ENCODE measurements at regions not wholly inside any gene's neighbourhood (a gene's known extent, or its start where the extent isn't known, plus 50 kb on each side); places are given as distances from the start of the nearest gene placed in this dataset.

GRCh38 chr17:70606086-70606485, 436.8 kb downstream of the KCNJ2 start:
- intact Hi-C loops (cut with micrococcal nuclease) = no loop called here
- CTCF ChIA-PET = no interaction called here
- DNase-seq = no peak
- Mint-ChIP-seq H3K4me1 (ENCODE audit: low read depth) (no peaks in the 10 kb centered on the region), H3K9me3 (no peaks in the 10 kb centered on the region), H3K4me3 (no peak overlapping the region), H3K27ac (no peak overlapping the region), H3K36me3 (ENCODE audit: low read depth) (no peaks in the 10 kb centered on the region), H3K27me3 (ENCODE audit: low read depth) (no peaks in the 10 kb centered on the region)

- Mint-ChIP-seq H3K9me3 (no peaks in the 10 kb centered on the region), H3K4me1 (ENCODE audit: low read depth) (no peaks in the 10 kb centered on the region), H3K36me3 (ENCODE audit: low read depth) (no peaks in the 10 kb centered on the region), H3K4me3 (no peak overlapping the region), H3K27me3 (ENCODE audit: low read depth) (no peaks in the 10 kb centered on the region), H3K27ac (no peak overlapping the region)
- DNase-seq = no peak
- CTCF ChIA-PET = no interaction called here
- intact Hi-C loops (cut with micrococcal nuclease) = no loop called here
These were observed 438.9 kb downstream of the KCNJ2 start for GRCh38 chr17:70608193-70608592.

- no peaks in the 10 kb centered on the region for H3K4me1 Mint-ChIP-seq (ENCODE audit: low read depth)
These were observed 439.6 kb downstream of the KCNJ2 start for GRCh38 chr17:70608957-70609356.

GRCh38 chr17:70609566-70609965, 440.2 kb downstream of the KCNJ2 start:
- H3K27ac Mint-ChIP-seq = no peak overlapping the region
- CTCF ChIA-PET = no interaction called here
- H3K27me3 Mint-ChIP-seq (ENCODE audit: low read depth) = no peaks in the 10 kb centered on the region
- no peaks in the 10 kb centered on the region for H3K9me3 Mint-ChIP-seq
- no peak for DNase-seq
- H3K4me3 Mint-ChIP-seq = no peak overlapping the region
- no peaks in the 10 kb centered on the region for H3K36me3 Mint-ChIP-seq (ENCODE audit: low read depth)
- H3K4me1 Mint-ChIP-seq (ENCODE audit: low read depth) = no peaks in the 10 kb centered on the region
- intact Hi-C loops (cut with micrococcal nuclease) = no loop called here

More at GRCh38 chr17:70608957-70609356, 439.6 kb downstream of the KCNJ2 start:
- CTCF ChIA-PET = no interaction called here
- DNase-seq = no peak
- Mint-ChIP-seq H3K36me3 (ENCODE audit: low read depth) (no peaks in the 10 kb centered on the region), H3K27ac (no peak overlapping the region), H3K4me3 (no peak overlapping the region), H3K27me3 (ENCODE audit: low read depth) (no peaks in the 10 kb centered on the region), H3K9me3 (no peaks in the 10 kb centered on the region)
- intact Hi-C loops (cut with micrococcal nuclease) = no loop called here

- Mint-ChIP-seq H3K9me3 (no peaks in the 10 kb centered on the region), H3K4me1 (ENCODE audit: low read depth) (no peaks in the 10 kb centered on the region), H3K27ac (no peak overlapping the region), H3K36me3 (ENCODE audit: low read depth) (no peaks in the 10 kb centered on the region), H3K4me3 (no peak overlapping the region), H3K27me3 (ENCODE audit: low read depth) (peaks cover 2% of the 10 kb centered on the region)
- no peak for DNase-seq
- intact Hi-C loops (cut with micrococcal nuclease) = no loop called here
- CTCF ChIA-PET = no interaction called here
These were observed 440.8 kb downstream of the KCNJ2 start for GRCh38 chr17:70610161-70610560.

- no peak overlapping the region for H3K4me3 Mint-ChIP-seq
- CTCF ChIA-PET = no interaction called here
- no peaks in the 10 kb centered on the region for H3K36me3 Mint-ChIP-seq (ENCODE audit: low read depth)
- H3K27me3 Mint-ChIP-seq (ENCODE audit: low read depth) = peaks cover 2% of the 10 kb centered on the region
- no peaks in the 10 kb centered on the region for H3K9me3 Mint-ChIP-seq
- no peaks in the 10 kb centered on the region for H3K4me1 Mint-ChIP-seq (ENCODE audit: low read depth)
- intact Hi-C loops (cut with micrococcal nuclease) = no loop called here
- DNase-seq = no peak
- no peak overlapping the region for H3K27ac Mint-ChIP-seq
These were observed 444.3 kb downstream of the KCNJ2 start for GRCh38 chr17:70613681-70614080.

- H3K4me1 Mint-ChIP-seq (ENCODE audit: low read depth) = no peaks in the 10 kb centered on the region
- intact Hi-C loops (cut with micrococcal nuclease) = no loop called here
- H3K4me3 Mint-ChIP-seq = no peak overlapping the region
- H3K27ac Mint-ChIP-seq = no peak overlapping the region
- H3K9me3 Mint-ChIP-seq = no peaks in the 10 kb centered on the region
- CTCF ChIA-PET = no interaction called here
- peaks cover 2% of the 10 kb centered on the region for H3K27me3 Mint-ChIP-seq (ENCODE audit: low read depth)
- no peak for DNase-seq
- H3K36me3 Mint-ChIP-seq (ENCODE audit: low read depth) = no peaks in the 10 kb centered on the region
These were observed 446.5 kb downstream of the KCNJ2 start for GRCh38 chr17:70615831-70616230.

GRCh38 chr17:70618641-70619040, 449.3 kb downstream of the KCNJ2 start:
- CTCF ChIA-PET = no interaction called here
- DNase-seq = no peak

GRCh38 chr17:70621566-70621965, 452.2 kb downstream of the KCNJ2 start:
- CTCF ChIA-PET = no interaction called here
- peaks cover 2% of the 10 kb centered on the region for H3K9me3 Mint-ChIP-seq
- peaks cover 3% of the 10 kb centered on the region for H3K4me1 Mint-ChIP-seq (ENCODE audit: low read depth)
- H3K27me3 Mint-ChIP-seq (ENCODE audit: low read depth) = no peaks in the 10 kb centered on the region
- H3K4me3 Mint-ChIP-seq = no peak overlapping the region
- no peak for DNase-seq
- intact Hi-C loops (cut with micrococcal nuclease) = no loop called here
- H3K27ac Mint-ChIP-seq = no peak overlapping the region
- no peaks in the 10 kb centered on the region for H3K36me3 Mint-ChIP-seq (ENCODE audit: low read depth)

More at GRCh38 chr17:70618641-70619040, 449.3 kb downstream of the KCNJ2 start:
- Mint-ChIP-seq H3K9me3 (no peaks in the 10 kb centered on the region), H3K36me3 (ENCODE audit: low read depth) (no peaks in the 10 kb centered on the region), H3K27me3 (ENCODE audit: low read depth) (peaks cover 2% of the 10 kb centered on the region), H3K4me1 (ENCODE audit: low read depth) (peaks cover 3% of the 10 kb centered on the region), H3K4me3 (no peak overlapping the region), H3K27ac (no peak overlapping the region)
- intact Hi-C loops (cut with micrococcal nuclease) = no loop called here

GRCh38 chr17:70622368-70623260, 453.3 kb downstream of the KCNJ2 start:
- H3K27me3 Mint-ChIP-seq (ENCODE audit: low read depth) = no peaks in the 10 kb centered on the region
- peaks cover 2% of the 10 kb centered on the region for H3K9me3 Mint-ChIP-seq
- H3K4me1 Mint-ChIP-seq (ENCODE audit: low read depth) = peaks cover 3% of the 10 kb centered on the region
- no peaks in the 10 kb centered on the region for H3K36me3 Mint-ChIP-seq (ENCODE audit: low read depth)
- CTCF ChIA-PET = no interaction called here
- DNase-seq = peak; percentile 34
- no peak overlapping the region for H3K4me3 Mint-ChIP-seq
- intact Hi-C loops (cut with micrococcal nuclease) = loop anchor here (1.0 kb wide), 2 partner anchors 1053 to 1096 kb away; no protein-coding TSS in a partner anchor
- no peak overlapping the region for H3K27ac Mint-ChIP-seq

GRCh38 chr17:70624211-70624610, 454.9 kb downstream of the KCNJ2 start:
- Mint-ChIP-seq H3K27me3 (ENCODE audit: low read depth) (no peaks in the 10 kb centered on the region), H3K4me3 (no peak overlapping the region), H3K4me1 (ENCODE audit: low read depth) (peaks cover 3% of the 10 kb centered on the region), H3K36me3 (ENCODE audit: low read depth) (no peaks in the 10 kb centered on the region), H3K9me3 (peaks cover 2% of the 10 kb centered on the region), H3K27ac (no peak overlapping the region)
- CTCF ChIA-PET = no interaction called here
- no peak for DNase-seq
- intact Hi-C loops (cut with micrococcal nuclease) = no loop called here

- H3K4me1 Mint-ChIP-seq (ENCODE audit: low read depth) = no peaks in the 10 kb centered on the region
- intact Hi-C loops (cut with micrococcal nuclease) = loop anchor here (1.0 to 5.0 kb wide), 2 partner anchors 1023 to 1061 kb away; no protein-coding TSS in a partner anchor
These were observed 460.6 kb downstream of the KCNJ2 start for GRCh38 chr17:70629902-70630301.

GRCh38 chr17:70636517-70637133, 467.3 kb downstream of the KCNJ2 start:
- Mint-ChIP-seq H3K4me1 (ENCODE audit: low read depth) (no peaks in the 10 kb centered on the region), H3K9me3 (no peaks in the 10 kb centered on the region), H3K27me3 (ENCODE audit: low read depth) (peaks cover 2% of the 10 kb centered on the region), H3K36me3 (ENCODE audit: low read depth) (no peaks in the 10 kb centered on the region), H3K27ac (no peak overlapping the region), H3K4me3 (no peak overlapping the region)
- DNase-seq = no peak
- intact Hi-C loops (cut with micrococcal nuclease) = loop anchor here (1.0 to 2.0 kb wide), 3 partner anchors 448 to 1904 kb away; no protein-coding TSS in a partner anchor
- CTCF ChIA-PET = no interaction called here

More at GRCh38 chr17:70629902-70630301, 460.6 kb downstream of the KCNJ2 start:
- no peak overlapping the region for H3K4me3 Mint-ChIP-seq
- H3K9me3 Mint-ChIP-seq = no peaks in the 10 kb centered on the region
- H3K27ac Mint-ChIP-seq = no peak overlapping the region
- peak; percentile 25 for DNase-seq
- CTCF ChIA-PET = interaction anchor here (0.5 kb wide), 1 partner anchor 10 kb away, joined by 3 read pairs; no protein-coding TSS in a partner anchor
- no peaks in the 10 kb centered on the region for H3K36me3 Mint-ChIP-seq (ENCODE audit: low read depth)
- H3K27me3 Mint-ChIP-seq (ENCODE audit: low read depth) = no peaks in the 10 kb centered on the region

All from activated naive CD4-positive, alpha-beta T cell treated with anti-CD3 and anti-CD28 coated beads for 36 hours (primary cell).